EL (cell line): ENCODE measurements at regions not wholly inside any gene's neighbourhood (a gene's known extent, or its start where the extent isn't known, plus 50 kb on each side); places are given as distances from the start of the nearest gene placed in this dataset.
A peak's percentile ranks its signal among the peaks of the same experiment; 100 is the strongest.
"Not testable (repeated sequence)": the region's sequence is repeated elsewhere in the genome, so short reads cannot be mapped to it uniquely, and the experiment has no call there.

ENCODE experiments used
- DNase-seq: peaks from one replicate; pipeline ENCODE4 v3.0.0-alpha.2; 2016

- DNase-seq = not testable (repeated sequence)
Observed at GRCh38 chr16:88165040-88165544, 213.9 kb downstream of the BANP start.

GRCh38 chr16:88165683-88166082 lies 214.4 kb downstream of the BANP start:
- not testable (repeated sequence) for DNase-seq

GRCh38 chr16:88166209-88166773 lies 215.1 kb downstream of the BANP start:
- not testable (repeated sequence) for DNase-seq

- not testable (repeated sequence) for DNase-seq
Observed at GRCh38 chr16:88167798-88168556, 214.8 kb upstream of the ZNF469 start.

- DNase-seq = not testable (repeated sequence)
Observed at GRCh38 chr16:88168557-88168949, 214.2 kb upstream of the ZNF469 start.

- DNase-seq = not testable (repeated sequence)
Observed at GRCh38 chr16:88169136-88169830, 213.5 kb upstream of the ZNF469 start.

GRCh38 chr16:88169831-88170165 lies 213.0 kb upstream of the ZNF469 start:
- DNase-seq = not testable (repeated sequence)

GRCh38 chr16:88170528-88170991 lies 212.2 kb upstream of the ZNF469 start:
- DNase-seq = no peak

- not testable (repeated sequence) for DNase-seq
Observed at GRCh38 chr16:88171126-88171525, 211.6 kb upstream of the ZNF469 start.

GRCh38 chr16:88176184-88176583 lies 206.6 kb upstream of the ZNF469 start:
- DNase-seq = not testable (repeated sequence)

GRCh38 chr16:88176591-88177180 lies 206.1 kb upstream of the ZNF469 start:
- not testable (repeated sequence) for DNase-seq

- not testable (repeated sequence) for DNase-seq
Observed at GRCh38 chr16:88178251-88178650, 204.5 kb upstream of the ZNF469 start.

GRCh38 chr16:88178896-88179295 lies 203.9 kb upstream of the ZNF469 start:
- not testable (repeated sequence) for DNase-seq

- not testable (repeated sequence) for DNase-seq
Observed at GRCh38 chr16:88182967-88183881, 199.5 kb upstream of the ZNF469 start.

- not testable (repeated sequence) for DNase-seq
Observed at GRCh38 chr16:88184053-88184452, 198.7 kb upstream of the ZNF469 start.

- DNase-seq = not testable (repeated sequence)
Observed at GRCh38 chr16:88184566-88185355, 198.0 kb upstream of the ZNF469 start.

- DNase-seq = not testable (repeated sequence)
Observed at GRCh38 chr16:88185406-88185805, 197.4 kb upstream of the ZNF469 start.

- DNase-seq = peak; percentile 47
Observed at GRCh38 chr16:88185976-88186888, 196.5 kb upstream of the ZNF469 start.

GRCh38 chr16:88186889-88187870 lies 195.6 kb upstream of the ZNF469 start:
- DNase-seq = not testable (repeated sequence)
